OCI-LY3 (cell line): ENCODE measurements at regions not wholly inside any gene's neighbourhood (a gene's known extent, or its start where the extent isn't known, plus 50 kb on each side); places are given as distances from the start of the nearest gene placed in this dataset.

Source experiments
- CTCF ChIP-seq: fragments of 200-600, 300-600 bp; sonication (generic); IDR thresholded peaks from 2 replicates; pipeline ENCODE4 v1.5.1; 2014; ENCODE audit warnings: antibody characterized with exemption, low read length, low read depth
- EZH2phosphoT487 ChIP-seq: fragments of 200-600 bp; shearing (Covaris generic); IDR thresholded peaks from 2 replicates; pipeline ENCODE4 v1.6.1; 2018; ENCODE audit warnings: antibody characterized with exemption, mixed run types, low read depth

GRCh38 chr19:28196961-28197360 lies 1016.0 kb downstream of the UQCRFS1 start:
- no peak for TF ChIP-seq CTCF
- no peak for TF ChIP-seq EZH2phosphoT487
